K562 (cell line): ENCODE measurements at regions not wholly inside any gene's neighbourhood (a gene's known extent, or its start where the extent isn't known, plus 50 kb on each side); places are given as distances from the start of the nearest gene placed in this dataset.

ENCODE experiments used
- ATAC-seq: fragments of 200-7000 bp; cut with Tn5 transposase; 3 replicates; pipeline ENCODE4 v1.9.1; 2020; ENCODE audit warnings: moderate library complexity
- BruUV-seq: library from RNA; stranded (reverse); fragments of 400-500 nt; replicated peaks from 2 replicates; lab custom pipeline; 2021; lab: Mats Ljungman, UMichigan
- CTCF ChIA-PET: fragments of 300-600 bp; formaldehyde crosslinking; extraction: SDS; loops from one replicate; lab custom pipeline; 2021; ENCODE audit warnings: low intra/inter-chr PET ratio; lab: Yijun Ruan, JAX
- POLR2A ChIA-PET: fragments of 300-600, 350-650 bp; sonication (Branson Sonifier 250); formaldehyde crosslinking; extraction: SDS; loops from one replicate; lab custom pipeline; 2021; ENCODE audit warnings: antibody characterized with exemption, inconsistent platforms; lab: Yijun Ruan, JAX
- DNase-seq, 4 experiments: peaks; one replicate each; pipeline versions ENCODE4 v3.0.0 to v3.0.0-alpha.2; 2011 to 2018; ENCODE audit warnings: low spot score in 3 of 4, mixed read lengths in 3 of 4; ENCODE audit errors: extremely low read depth in 1 of 4
- FAIRE-seq: peaks from 2 replicates; lab custom pipeline; 2011; peaks lifted over from hg19 to GRCh38; lab: Jason Lieb, UNC
- H2AFZ ChIP-seq: 2 replicates; pipeline ENCODE4 v1.6.0; 2011; ENCODE audit warnings: low read depth, low read length, control low read depth, inconsistent platforms
- H3K27ac ChIP-seq: fragments of 200-600 bp; 3 replicates; pipeline ENCODE4 v1.8.0; 2011; ENCODE audit warnings: low read depth, mild to moderate bottlenecking, control low read depth, inconsistent platforms, low read length, moderate library complexity, mixed read lengths; ENCODE audit errors: extremely low read depth
- H3K27me3 ChIP-seq, 2 experiments: fragments of 300-600 bp in 1 of 2; 2 replicates in 1 of 2; 3 replicates in 1 of 2; pipeline versions ENCODE4 v1.6.0 to v1.8.0; 2011; ENCODE audit warnings: inconsistent platforms in 2 of 2, low read length in 2 of 2, mild to moderate bottlenecking in 1 of 2, mixed read lengths in 1 of 2, moderate library complexity in 1 of 2; ENCODE audit not compliant: control insufficient read depth in 2 of 2, insufficient read depth in 2 of 2
- H3K36me3 ChIP-seq: fragments of 300-600 bp; 3 replicates; pipeline ENCODE4 v1.8.0; 2011; ENCODE audit warnings: mild to moderate bottlenecking, low read length, inconsistent platforms; ENCODE audit not compliant: control insufficient read depth, insufficient read depth
- H3K4me1 ChIP-seq, 2 experiments: fragments of 200-600 bp in 1 of 2; replicated peaks in 1 of 2; 2 replicates in 1 of 2; 3 replicates in 1 of 2; pipeline versions ENCODE4 v1.5.1 to v1.8.0; 2011; ENCODE audit warnings: inconsistent platforms in 2 of 2, low read length in 2 of 2, mild to moderate bottlenecking in 1 of 2, mixed read lengths in 1 of 2, moderate library complexity in 1 of 2; ENCODE audit not compliant: control insufficient read depth in 2 of 2, insufficient read depth in 2 of 2
- H3K4me2 ChIP-seq: 2 replicates; pipeline ENCODE4 v1.6.1; 2011; ENCODE audit warnings: low read length, control low read depth, inconsistent platforms, mixed read lengths; ENCODE audit not compliant: insufficient read depth
- H3K4me3 ChIP-seq: fragments of 200-600 bp; sonication (generic), shearing (Covaris generic); 2 replicates; pipeline ENCODE4 v1.5.1; 2016; ENCODE audit warnings: control low read depth, inconsistent platforms
- H3K79me2 ChIP-seq: fragments of 200-600 bp; 3 replicates; pipeline ENCODE4 v1.8.0; 2011; ENCODE audit warnings: low read length, inconsistent platforms; ENCODE audit not compliant: control insufficient read depth, insufficient read depth
- H3K9ac ChIP-seq, 2 experiments: 2 replicates each; pipeline versions ENCODE4 v1.6.0 to v1.6.1; 2011; ENCODE audit warnings: low read depth in 2 of 2, low read length in 2 of 2, control low read depth in 1 of 2, inconsistent platforms in 1 of 2, mild to moderate bottlenecking in 1 of 2, mixed read lengths in 1 of 2; ENCODE audit not compliant: insufficient read depth in 1 of 2
- H3K9me1 ChIP-seq: one replicate; pipeline ENCODE4 v1.6.0; 2011; ENCODE audit warnings: inconsistent platforms, mild to moderate bottlenecking, low read length, moderate library complexity; ENCODE audit not compliant: control insufficient read depth, insufficient read depth
- H3K9me3 ChIP-seq: replicated peaks from 2 replicates; pipeline ENCODE4 v1.5.1; 2011; ENCODE audit warnings: low read depth, low read length, inconsistent platforms; ENCODE audit not compliant: control insufficient read depth, insufficient read depth
- H4K20me1 ChIP-seq: replicated peaks from 2 replicates; pipeline ENCODE4 v1.6.1; 2011; ENCODE audit warnings: low read length, inconsistent platforms, mixed read lengths; ENCODE audit not compliant: control insufficient read depth, insufficient read depth
- ATF3 ChIP-seq, 2 experiments: fragments of 450-650 bp in 1 of 2; sonication (generic) in 1 of 2; formaldehyde crosslinking in 1 of 2; IDR thresholded peaks in 1 of 2; conservative IDR thresholded peaks in 1 of 2; 2 replicates each; pipeline versions ENCODE4 v1.6.1 to v1.8.1; 2016 to 2023; ENCODE audit warnings: mild to moderate bottlenecking in 2 of 2, moderate library complexity in 2 of 2, inconsistent platforms in 1 of 2, missing genetic modification reagents in 1 of 2
- BCL6 ChIP-seq: fragments of 250-450 bp; sonication (Bioruptor Pico); IDR thresholded peaks from 2 replicates; pipeline ENCODE4 v1.4.0; 2020
- CEBPG ChIP-seq, 3 experiments: fragments of 200-800 bp in 1 of 3; sonication (Bioruptor generic) in 1 of 3; sonication (generic) in 1 of 3; formaldehyde crosslinking in 1 of 3; IDR thresholded peaks in 2 of 3; conservative IDR thresholded peaks in 1 of 3; 2 replicates each; pipeline versions ENCODE4 v1.6.1 to v1.8.0; 2016 to 2022; ENCODE audit warnings: missing compliant biosample characterization in 2 of 3, missing genetic modification characterization in 2 of 3, mild to moderate bottlenecking in 1 of 3, missing genetic modification reagents in 1 of 3
- ELF4 ChIP-seq: fragments of 450-650 bp; formaldehyde crosslinking; IDR thresholded peaks from 2 replicates; pipeline ENCODE4 v1.4.0; 2022; ENCODE audit warnings: missing genetic modification characterization
- FOXA3 ChIP-seq, 2 experiments: fragments of 450-650 bp in 1 of 2; sonication (generic) in 1 of 2; formaldehyde crosslinking; IDR thresholded peaks in 1 of 2; conservative IDR thresholded peaks in 1 of 2; 2 replicates each; pipeline versions ENCODE4 v1.4.0 to v1.8.0; 2020 to 2022; ENCODE audit warnings: mild to moderate bottlenecking in 2 of 2, missing genetic modification reagents in 1 of 2
- MTF1 ChIP-seq: fragments of 250-450 bp; sonication (Bioruptor Pico); IDR thresholded peaks from 2 replicates; pipeline ENCODE4 v1.9.0; 2021; ENCODE audit warnings: moderate library complexity, mild to moderate bottlenecking, inconsistent platforms, borderline replicate concordance
- PPARD ChIP-seq: fragments of 250-450 bp; sonication (Bioruptor Pico); IDR thresholded peaks from 2 replicates; pipeline ENCODE4 v1.8.0; 2022; ENCODE audit warnings: inconsistent platforms, mild to moderate bottlenecking, moderate library complexity
- PRDM10 ChIP-seq: fragments of 450-650 bp; IDR thresholded peaks from 2 replicates; pipeline ENCODE4 v1.6.1; 2018; ENCODE audit not compliant: partially characterized antibody
- SMARCC2 ChIP-seq: fragments of 450-650 bp; IDR thresholded peaks from 2 replicates; pipeline ENCODE4 v1.6.1; 2017; ENCODE audit warnings: antibody characterized with exemption, moderate library complexity, mild to moderate bottlenecking, low read depth
- TAL1 ChIP-seq: fragments of 450-650 bp; IDR thresholded peaks from 2 replicates; pipeline ENCODE4 v1.6.1; 2016; ENCODE audit warnings: mild to moderate bottlenecking
- TCF7L2 ChIP-seq: fragments of 150-350 bp; IDR thresholded peaks from 2 replicates; pipeline ENCODE4 v1.6.1; 2016; ENCODE audit warnings: low read depth, mild to moderate bottlenecking, low read length, moderate library complexity
- TRIM24 ChIP-seq, 2 experiments: fragments of 450-650 bp; IDR thresholded peaks; 2 replicates each; pipeline ENCODE4 v1.6.1; 2016
- ZNF282 ChIP-seq: sonication (generic); formaldehyde crosslinking; IDR thresholded peaks from 2 replicates; pipeline ENCODE4 v1.8.1; 2023; ENCODE audit warnings: missing genetic modification reagents
- ZNF324 ChIP-seq: fragments of 250-450 bp; sonication (Bioruptor Pico); IDR thresholded peaks from 2 replicates; pipeline ENCODE4 v1.4.0; 2020; ENCODE audit warnings: mild to moderate bottlenecking
- ZSCAN29 ChIP-seq: fragments of 450-650 bp; IDR thresholded peaks from 2 replicates; pipeline ENCODE4 v1.6.1; 2017
- WGBS: fragments of 100-300 bp; shearing (Covaris generic); methylation state at CpG from one replicate; pipeline ENCODE4 v1.1.6; 2016; ENCODE audit warnings: low coverage, mixed read lengths; ENCODE audit not compliant: insufficient coverage; ENCODE audit errors: missing lambda C conversion rate; 5-methylcytosine and 5-hydroxymethylcytosine counted together
- in situ Hi-C: fragments of 300-500 bp; cut with MboI; formaldehyde crosslinking; loops from 4 replicates; pipeline ENCODE4 v1.15.0; 2018; ENCODE audit warnings: inconsistent platforms, mixed read lengths
- intact Hi-C: fragments of 100-400 bp; cut with micrococcal nuclease; formaldehyde crosslinking; loops from 2 replicates; pipeline ENCODE4 v1.14.2; 2022

- TF ChIP-seq PRDM10 (peak; percentile 93), ELF4 (CRISPR knock-in tag) (no peak), FOXA3 (CRISPR knock-in tag; conservative IDR thresholded peaks at IDR 0.05 in 1 of 2, IDR thresholded peaks at IDR 0.05 in 1 of 2) (peak in 1 of 2 experiments; percentile 31; a peak in 1 of 4 replicates), TCF7L2 (peak; percentile 20; the same call in 1 of the 2 replicates), ZNF282 (no peak), PPARD (CRISPR knock-in tag) (no peak), BCL6 (CRISPR knock-in tag) (no peak), ZNF324 (no peak), ZSCAN29 (no peak), MTF1 (no peak)
Observed at GRCh38 chrX:47772764-47773163, 63.9 kb upstream of the ZNF81 start (continued).

GRCh38 chrX:47771473-47771872 is 65.2 kb upstream of the ZNF81 start:
- peak; percentile 66 for TF ChIP-seq ATF3 (IDR thresholded peaks at IDR 0.05)
- no peak for TF ChIP-seq ATF3 (CRISPR knock-in tag; conservative IDR thresholded peaks at IDR 0.05)
- no peak for TF ChIP-seq SMARCC2
- TF ChIP-seq TAL1: no peak
- TF ChIP-seq CEBPG (CRISPR knock-in tag; IDR thresholded peaks at IDR 0.05): no peak
- TF ChIP-seq CEBPG (tag; conservative IDR thresholded peaks at IDR 0.05 in 1 of 2, IDR thresholded peaks at IDR 0.05 in 1 of 2): peak; percentile 15 to 82; a peak in 2 of 4 replicates
- peak; percentile 41 to 73; a peak in 2 of 4 replicates for TF ChIP-seq TRIM24 (IDR thresholded peaks at IDR 0.05)
- TF ChIP-seq, all 486 proteins: peak for 3
- ATAC-seq: no peak
- no peak for DNase-seq
- Histone ChIP-seq H3K9me1 (no peaks in the 10 kb centered on the region), H3K9ac (no peak overlapping the region), H3K79me2 (no peaks in the 10 kb centered on the region), H2AFZ (no peak overlapping the region), H3K27me3 (no peaks in the 10 kb centered on the region; a peak in 1 of 5 replicates), H3K27ac (no peak overlapping the region), H3K4me3 (no peak overlapping the region), H3K36me3 (no peaks in the 10 kb centered on the region), H4K20me1 (no peaks in the 10 kb centered on the region), H3K4me1 (no peaks in the 10 kb centered on the region), H3K4me2 (no peak overlapping the region), H3K9me3 (no peaks in the 10 kb centered on the region)
- ChIA-PET CTCF (no interaction called here), POLR2A (no interaction called here)
- no TSS peak for BruUV-seq
- intact Hi-C loops (no loop called here), in situ Hi-C loops (no loop called here)
- 30% methylated on average over 1 of the region's 1 CpG for WGBS
- no peak for FAIRE-seq
